Tibial artery (tissue), 4 donors: ENCODE measurements at regions not wholly inside any gene's neighbourhood (a gene's known extent, or its start where the extent isn't known, plus 50 kb on each side); places are given as distances from the start of the nearest gene placed in this dataset.

Experiments used
- DNase-seq, 2 donors: peaks; one replicate each; pipeline ENCODE4 v3.0.0-alpha.2; 2019
- H3K27ac ChIP-seq, 2 donors: fragments of 200-600 bp; sonication (generic) in 1 of 2; 1 replicate in 1 of 2; 2 replicates in 1 of 2; pipeline ENCODE4 v1.5.1; 2018 to 2019; ENCODE audit warnings: mild to moderate bottlenecking in 1 of 2
- H3K27me3 ChIP-seq, 2 donors: fragments of 200-600 bp; sonication (generic) in 1 of 2; one replicate each; pipeline versions ENCODE4 v1.5.1 to v1.6.0; 2016 to 2019
- H3K36me3 ChIP-seq, 3 donors: fragments of 200-600 bp; sonication (generic) in 2 of 3; one replicate each; pipeline ENCODE4 v1.5.1; 2016 to 2019; ENCODE audit warnings: mild to moderate bottlenecking in 2 of 3
- H3K4me1 ChIP-seq, 4 donors: fragments of 200-600 bp; sonication (generic) in 2 of 4; 1 replicate in 3 of 4; 2 replicates in 1 of 4; pipeline ENCODE4 v1.5.1; 2016 to 2019
- H3K4me3 ChIP-seq, 2 donors: fragments of 200-600 bp; sonication (generic) in 1 of 2; 1 replicate in 1 of 2; 2 replicates in 1 of 2; pipeline ENCODE4 v1.5.1; 2018 to 2019; ENCODE audit warnings: mild to moderate bottlenecking in 2 of 2
- H3K9me3 ChIP-seq, 3 donors: fragments of 200-600 bp; sonication (generic) in 1 of 3; one replicate each; pipeline ENCODE4 v1.5.1; 2016 to 2019
- CTCF ChIP-seq, 2 experiments: fragments of 200-600 bp in 1 of 2; fragments of 450-650 bp in 1 of 2; IDR thresholded peaks; one replicate each; pipeline ENCODE4 v1.5.1; 2017 to 2019; ENCODE audit warnings: antibody characterized with exemption in 2 of 2, mild to moderate bottlenecking in 1 of 2, moderate library complexity in 1 of 2
- intact Hi-C: fragments of 100-400 bp; cut with DNase I; formaldehyde crosslinking; loops from one replicate; pipeline ENCODE4 v1.15.0; 2023; ENCODE audit warnings: low total_unique reads

- DNase-seq = no peak
- Histone ChIP-seq H3K27ac (no peak overlapping the region), H3K36me3 (no peaks in the 10 kb centered on the region), H3K27me3 (no peaks in the 10 kb centered on the region), H3K4me1 (peaks cover 0 to 3% (median 0%) of the 10 kb centered on the region in 4 donors), H3K9me3 (no peaks in the 10 kb centered on the region), H3K4me3 (no peak overlapping the region)
- no peak for TF ChIP-seq CTCF (IDR thresholded peaks at IDR 0.05)
- intact Hi-C loops = no loop called here
Observed at GRCh38 chr4:155487210-155487609, 110.4 kb upstream of the MAP9 start.

GRCh38 chr4:155481150-155481549 lies 104.4 kb upstream of the MAP9 start:
- TF ChIP-seq CTCF (IDR thresholded peaks at IDR 0.05) = no peak
- Histone ChIP-seq H3K9me3 (no peaks in the 10 kb centered on the region), H3K27ac (peak overlapping the region; percentile 17 to 53), H3K27me3 (no peaks in the 10 kb centered on the region), H3K36me3 (no peaks in the 10 kb centered on the region), H3K4me1 (peaks cover 0 to 52% (median 19%) of the 10 kb centered on the region in 4 donors), H3K4me3 (no peak overlapping the region)
- no peak for DNase-seq
- intact Hi-C loops = no loop called here

GRCh38 chr4:155479835-155480234 lies 103.1 kb upstream of the MAP9 start:
- Histone ChIP-seq H3K36me3 (no peaks in the 10 kb centered on the region), H3K9me3 (no peaks in the 10 kb centered on the region), H3K27ac (peak overlapping the region; percentile 53 to 56), H3K27me3 (no peaks in the 10 kb centered on the region), H3K4me1 (peaks cover 0 to 52% (median 19%) of the 10 kb centered on the region in 4 donors), H3K4me3 (no peak overlapping the region)
- intact Hi-C loops = no loop called here
- DNase-seq = no peak
- no peak for TF ChIP-seq CTCF (IDR thresholded peaks at IDR 0.05)

GRCh38 chr4:155478336-155478835 lies 101.6 kb upstream of the MAP9 start:
- H3K27ac ChIP-seq = peak overlapping the region in 1 of 2 donors; percentile 53
- DNase-seq = no peak
- no peak for TF ChIP-seq CTCF (IDR thresholded peaks at IDR 0.05)
- H3K36me3 ChIP-seq = no peaks in the 10 kb centered on the region
- H3K9me3 ChIP-seq = no peaks in the 10 kb centered on the region
- no peak overlapping the region for H3K4me3 ChIP-seq
- peaks cover 0 to 60% (median 21%) of the 10 kb centered on the region in 4 donors for H3K4me1 ChIP-seq
- intact Hi-C loops = no loop called here
- H3K27me3 ChIP-seq = no peaks in the 10 kb centered on the region

- DNase-seq = no peak
- TF ChIP-seq CTCF (IDR thresholded peaks at IDR 0.05) = no peak
- intact Hi-C loops = no loop called here
- Histone ChIP-seq H3K27ac (no peak overlapping the region), H3K27me3 (no peaks in the 10 kb centered on the region), H3K4me3 (no peak overlapping the region), H3K9me3 (no peaks in the 10 kb centered on the region), H3K36me3 (no peaks in the 10 kb centered on the region), H3K4me1 (peaks cover 0 to 61% (median 19%) of the 10 kb centered on the region in 4 donors)
Observed at GRCh38 chr4:155474758-155475157, 98.0 kb upstream of the MAP9 start.
